IPS DF 6.9 (cell line): ENCODE measurements at regions not wholly inside any gene's neighbourhood (a gene's known extent, or its start where the extent isn't known, plus 50 kb on each side); places are given as distances from the start of the nearest gene placed in this dataset.
"Not testable (repeated sequence)": the region's sequence is repeated elsewhere in the genome, so short reads cannot be mapped to it uniquely, and the experiment has no call there.

ENCODE experiments used
- DNase-seq: peaks from one replicate; pipeline ENCODE4 v3.0.0-alpha.2; 2013; ENCODE audit warnings: low read depth, low spot score
- H3K27ac ChIP-seq: one replicate; pipeline ENCODE4 v1.5.1; 2013; ENCODE audit warnings: low read length, control low read depth
- H3K27me3 ChIP-seq: 2 replicates; pipeline ENCODE4 v1.6.1; 2013; ENCODE audit warnings: mild to moderate bottlenecking, low read length; ENCODE audit not compliant: control insufficient read depth, insufficient read depth
- H3K36me3 ChIP-seq: 2 replicates; pipeline ENCODE4 v1.6.1; 2013; ENCODE audit warnings: low read length; ENCODE audit not compliant: control insufficient read depth, insufficient read depth
- H3K4me1 ChIP-seq: 2 replicates; pipeline ENCODE4 v1.6.1; 2013; ENCODE audit warnings: low read length; ENCODE audit not compliant: control insufficient read depth, insufficient read depth
- H3K4me3 ChIP-seq: 2 replicates; pipeline ENCODE4 v1.5.1; 2013; ENCODE audit warnings: mild to moderate bottlenecking, low read length
- H3K9me3 ChIP-seq: 2 replicates; pipeline ENCODE4 v1.6.1; 2013; ENCODE audit warnings: low read length, inconsistent platforms; ENCODE audit not compliant: control insufficient read depth, insufficient read depth
- WGBS: extraction: QIAGEN DNeasy Blood & Tissue Kit; methylation state at CpG from one replicate; pipeline ENCODE4 v1.1.7; 2013; ENCODE audit warnings: mixed read lengths, missing lambda C conversion rate; ENCODE audit not compliant: insufficient read length, insufficient coverage; 5-methylcytosine and 5-hydroxymethylcytosine counted together

GRCh38 chr9:91021656-91022055 lies 220.0 kb downstream of the SYK start:
- not testable (repeated sequence) for H3K4me3 ChIP-seq, H3K36me3 ChIP-seq, DNase-seq

GRCh38 chr9:91023741-91024140 lies 222.1 kb downstream of the SYK start:
- no peaks in the 10 kb centered on the region for H3K9me3 ChIP-seq
- H3K27me3 ChIP-seq = no peaks in the 10 kb centered on the region
- no peaks in the 10 kb centered on the region for H3K4me1 ChIP-seq
- no peaks in the 10 kb centered on the region for H3K36me3 ChIP-seq
- no peak for DNase-seq
- no peak overlapping the region for H3K4me3 ChIP-seq
- no peak overlapping the region for H3K27ac ChIP-seq
- WGBS = no CpG with 5 or more reads among the region's 5 CpGs

More at GRCh38 chr9:91021656-91022055, 220.0 kb downstream of the SYK start:
- not testable (repeated sequence) for H3K27me3 ChIP-seq, H3K4me1 ChIP-seq, H3K9me3 ChIP-seq, H3K27ac ChIP-seq

- Histone ChIP-seq H3K9me3 (no peaks in the 10 kb centered on the region), H3K27ac (no peak overlapping the region), H3K27me3 (no peaks in the 10 kb centered on the region), H3K4me3 (no peak overlapping the region), H3K36me3 (no peaks in the 10 kb centered on the region), H3K4me1 (no peaks in the 10 kb centered on the region)
- no CpG with 5 or more reads among the region's 4 CpGs for WGBS
- DNase-seq = no peak
Observed at GRCh38 chr9:91024841-91025240, 223.2 kb downstream of the SYK start.

GRCh38 chr9:91025856-91026255 lies 224.2 kb downstream of the SYK start:
- Histone ChIP-seq H3K27me3 (no peaks in the 10 kb centered on the region), H3K4me3 (no peak overlapping the region), H3K36me3 (no peaks in the 10 kb centered on the region), H3K4me1 (no peaks in the 10 kb centered on the region), H3K9me3 (no peaks in the 10 kb centered on the region), H3K27ac (no peak overlapping the region)
- WGBS = no CpG with 5 or more reads among the region's 4 CpGs
- DNase-seq = no peak

GRCh38 chr9:91026266-91026665 lies 224.6 kb downstream of the SYK start:
- WGBS = no CpG with 5 or more reads among the region's 8 CpGs
- no peak for DNase-seq
- H3K9me3 ChIP-seq = no peaks in the 10 kb centered on the region
- no peak overlapping the region for H3K4me3 ChIP-seq
- no peaks in the 10 kb centered on the region for H3K36me3 ChIP-seq
- H3K4me1 ChIP-seq = no peaks in the 10 kb centered on the region
- H3K27ac ChIP-seq = no peak overlapping the region
- H3K27me3 ChIP-seq = no peaks in the 10 kb centered on the region

- Histone ChIP-seq H3K27ac (no peak overlapping the region), H3K4me1 (no peaks in the 10 kb centered on the region), H3K27me3 (no peaks in the 10 kb centered on the region), H3K9me3 (no peaks in the 10 kb centered on the region), H3K36me3 (no peaks in the 10 kb centered on the region), H3K4me3 (no peak overlapping the region)
- WGBS = no CpG with 5 or more reads among the region's 3 CpGs
- no peak for DNase-seq
Observed at GRCh38 chr9:91027005-91027404, 225.4 kb downstream of the SYK start.

- no CpG with 5 or more reads among the region's 8 CpGs for WGBS
- Histone ChIP-seq H3K36me3 (no peaks in the 10 kb centered on the region), H3K27ac (no peak overlapping the region), H3K4me3 (no peak overlapping the region), H3K9me3 (no peaks in the 10 kb centered on the region), H3K4me1 (no peaks in the 10 kb centered on the region), H3K27me3 (no peaks in the 10 kb centered on the region)
- DNase-seq = no peak
Observed at GRCh38 chr9:91028166-91028827, 226.7 kb downstream of the SYK start.

- H3K4me3 ChIP-seq = no peak overlapping the region
- WGBS = no CpG with 5 or more reads among the region's 18 CpGs
- H3K4me1 ChIP-seq = no peaks in the 10 kb centered on the region; the same call in 1 of the 2 replicates
- no peaks in the 10 kb centered on the region for H3K27me3 ChIP-seq
- no peak overlapping the region for H3K27ac ChIP-seq
- no peaks in the 10 kb centered on the region for H3K9me3 ChIP-seq
- no peaks in the 10 kb centered on the region for H3K36me3 ChIP-seq
- DNase-seq = no peak
Observed at GRCh38 chr9:91029650-91030361, 228.2 kb downstream of the SYK start.

GRCh38 chr9:91032121-91032531 lies 230.5 kb downstream of the SYK start:
- WGBS = no CpG with 5 or more reads among the region's 7 CpGs
- H3K4me3 ChIP-seq = no peak overlapping the region
- H3K9me3 ChIP-seq = no peaks in the 10 kb centered on the region
- no peaks in the 10 kb centered on the region; the same call in 1 of the 2 replicates for H3K4me1 ChIP-seq
- no peak overlapping the region for H3K27ac ChIP-seq
- no peak for DNase-seq
- no peaks in the 10 kb centered on the region for H3K27me3 ChIP-seq
- H3K36me3 ChIP-seq = no peaks in the 10 kb centered on the region

GRCh38 chr9:91033270-91033669 lies 231.7 kb downstream of the SYK start:
- WGBS = no CpG with 5 or more reads among the region's 5 CpGs

GRCh38 chr9:91033797-91034196 lies 232.2 kb downstream of the SYK start:
- Histone ChIP-seq H3K27me3 (no peaks in the 10 kb centered on the region), H3K36me3 (no peaks in the 10 kb centered on the region), H3K27ac (no peak overlapping the region), H3K9me3 (no peaks in the 10 kb centered on the region), H3K4me1 (no peaks in the 10 kb centered on the region; the same call in none of the 2 replicates), H3K4me3 (no peak overlapping the region)
- DNase-seq = no peak
- no CpG with 5 or more reads among the region's 3 CpGs for WGBS

More at GRCh38 chr9:91033270-91033669, 231.7 kb downstream of the SYK start:
- Histone ChIP-seq H3K36me3 (no peaks in the 10 kb centered on the region), H3K4me3 (no peak overlapping the region), H3K9me3 (no peaks in the 10 kb centered on the region), H3K4me1 (no peaks in the 10 kb centered on the region; the same call in none of the 2 replicates), H3K27me3 (no peaks in the 10 kb centered on the region), H3K27ac (no peak overlapping the region)
- no peak for DNase-seq
